WERI-Rb-1 (cell line): ENCODE measurements at regions not wholly inside any gene's neighbourhood (a gene's known extent, or its start where the extent isn't known, plus 50 kb on each side); places are given as distances from the start of the nearest gene placed in this dataset.
"Not testable (repeated sequence)": the region's sequence is repeated elsewhere in the genome, so short reads cannot be mapped to it uniquely, and the experiment has no call there.

Experiments used
- DNase-seq: peaks from one replicate; pipeline ENCODE4 v3.0.0-alpha.2; 2020
- H3K27ac ChIP-seq: fragments of 250-450 bp; sonication (Bioruptor Pico); 2 replicates; pipeline ENCODE4 v1.5.1; 2020; ENCODE audit warnings: mild to moderate bottlenecking, moderate library complexity
- H3K27me3 ChIP-seq: fragments of 250-450 bp; sonication (Bioruptor Pico); 2 replicates; pipeline ENCODE4 v1.5.1; 2021; ENCODE audit warnings: mild to moderate bottlenecking, low read depth, moderate library complexity; ENCODE audit not compliant: insufficient read depth, severe bottlenecking
- H3K36me3 ChIP-seq: fragments of 250-450 bp; sonication (Bioruptor Pico); 2 replicates; pipeline ENCODE4 v1.5.1; 2020; ENCODE audit warnings: mild to moderate bottlenecking, moderate library complexity
- H3K4me3 ChIP-seq: 2 replicates; pipeline ENCODE4 v1.5.1; 2011; ENCODE audit warnings: low read depth, mild to moderate bottlenecking, control low read depth, low read length
- H3K9me3 ChIP-seq: fragments of 250-450 bp; sonication (Bioruptor Pico); 2 replicates; pipeline ENCODE4 v1.5.1; 2021; ENCODE audit warnings: mild to moderate bottlenecking, moderate library complexity; ENCODE audit not compliant: severe bottlenecking
- CTCF ChIP-seq: IDR thresholded peaks from 2 replicates; pipeline ENCODE4 v1.5.1; 2011; ENCODE audit warnings: low read depth, mild to moderate bottlenecking, control low read depth, inconsistent platforms, low read length

DNA sequence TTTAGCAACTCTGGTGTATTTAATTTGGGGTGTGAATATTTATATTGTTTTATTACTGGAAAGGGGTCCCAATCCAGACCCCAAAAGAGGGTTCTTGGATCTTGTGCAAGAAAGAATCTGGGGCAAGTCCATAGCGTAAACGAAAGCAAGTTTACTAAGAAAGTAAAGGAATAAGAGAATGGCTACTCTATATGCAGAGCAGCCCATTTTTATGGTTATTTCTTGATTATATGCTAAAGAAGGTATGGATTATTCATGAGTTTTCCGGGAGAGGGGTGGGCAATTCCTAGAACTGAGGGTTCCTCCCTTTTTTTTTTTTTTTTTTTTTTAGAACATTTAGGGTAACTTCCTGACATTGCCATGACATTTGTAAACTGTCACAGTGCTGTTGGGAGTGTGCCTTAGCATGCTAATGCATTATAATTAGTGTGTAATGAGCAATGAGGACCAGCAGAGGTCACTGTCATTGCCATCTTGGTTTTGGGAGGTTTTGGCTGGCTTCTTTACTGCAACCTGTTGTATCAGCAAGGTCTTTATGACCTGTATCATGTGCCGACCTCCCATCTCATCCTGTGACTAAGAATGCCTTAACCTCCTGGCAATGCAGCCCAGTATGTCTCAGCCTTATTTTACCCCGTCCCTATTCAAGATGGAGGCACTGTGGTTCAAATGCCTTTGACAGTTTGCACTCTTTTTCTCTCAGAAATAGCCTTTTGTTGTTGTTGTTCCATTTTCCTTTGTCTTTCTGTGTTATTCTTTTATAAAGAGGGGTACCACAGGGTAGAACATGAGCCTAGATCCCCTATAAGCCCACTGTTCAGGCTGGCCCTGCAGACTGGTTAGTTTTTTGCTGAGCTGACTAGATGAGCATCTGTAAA lies 75.5 kb upstream of the DCD start:
- no peak for DNase-seq
- H3K9me3 ChIP-seq, result peaks cover 5% of the 10 kb centered on the region
- no peaks in the 10 kb centered on the region for H3K36me3 ChIP-seq
- TF ChIP-seq CTCF, result peak; percentile 54; the same call in 1 of the 2 replicates
- no peak overlapping the region for H3K27ac ChIP-seq
- peaks cover 33% of the 10 kb centered on the region for H3K27me3 ChIP-seq
- no peak overlapping the region for H3K4me3 ChIP-seq

- Histone ChIP-seq H3K27ac (no peak overlapping the region), H3K9me3 (no peaks in the 10 kb centered on the region), H3K4me3 (no peak overlapping the region), H3K27me3 (peaks cover 37% of the 10 kb centered on the region), H3K36me3 (no peaks in the 10 kb centered on the region)
- no peak for TF ChIP-seq CTCF
- DNase-seq, result no peak
Measured at GRCh38 chr12:54721312-54721711, 73.1 kb upstream of the DCD start.

DNA sequence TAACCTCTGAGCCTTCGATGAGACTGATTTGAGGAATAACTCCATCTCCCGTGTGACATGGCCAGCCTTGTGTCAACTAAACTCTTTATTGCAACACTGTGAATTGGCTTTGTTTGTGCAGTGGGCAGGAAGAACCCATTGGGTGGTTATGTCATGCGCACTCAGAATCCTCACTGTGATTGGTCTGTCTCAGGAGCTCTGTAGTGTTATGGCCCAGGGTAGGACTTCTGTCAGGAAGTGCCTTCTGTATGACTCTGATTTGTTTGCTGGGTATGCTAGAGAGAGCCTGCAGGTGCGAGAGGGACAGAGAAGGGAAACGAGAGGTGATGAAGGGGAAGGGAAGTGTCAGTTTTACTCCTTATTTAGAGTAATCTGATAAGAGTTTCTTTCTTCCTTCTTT lies 71.5 kb upstream of the DCD start:
- DNase-seq, result no peak
- TF ChIP-seq CTCF, result no peak
- Histone ChIP-seq H3K27me3 (peaks cover 48% of the 10 kb centered on the region), H3K27ac (no peak overlapping the region), H3K36me3 (no peaks in the 10 kb centered on the region), H3K9me3 (no peaks in the 10 kb centered on the region), H3K4me3 (no peak overlapping the region)

DNA sequence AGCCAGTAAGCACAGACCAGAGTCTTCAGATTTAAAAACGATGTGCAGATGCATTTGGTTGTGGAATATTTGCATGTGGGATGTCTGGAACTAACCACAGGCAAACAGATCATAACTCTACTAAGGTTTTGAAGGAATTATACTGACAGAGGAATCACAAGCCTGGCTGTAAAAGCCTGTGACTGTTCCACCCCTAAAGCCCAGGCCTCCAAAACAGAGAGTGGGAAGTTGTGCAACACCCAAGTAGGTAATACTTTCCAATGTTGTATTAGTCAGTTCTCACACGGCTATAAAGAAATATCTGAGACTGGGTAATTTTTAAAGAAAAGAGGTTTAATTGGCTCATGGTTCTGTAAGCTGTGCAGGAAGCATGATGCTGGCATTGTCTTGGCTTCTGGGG lies 68.1 kb upstream of the DCD start:
- H3K27me3 ChIP-seq, result peaks cover 60% of the 10 kb centered on the region
- DNase-seq, result no peak
- H3K27ac ChIP-seq, result no peak overlapping the region
- no peak overlapping the region for H3K4me3 ChIP-seq
- H3K9me3 ChIP-seq, result no peaks in the 10 kb centered on the region
- H3K36me3 ChIP-seq, result no peaks in the 10 kb centered on the region
- no peak for TF ChIP-seq CTCF

DNA sequence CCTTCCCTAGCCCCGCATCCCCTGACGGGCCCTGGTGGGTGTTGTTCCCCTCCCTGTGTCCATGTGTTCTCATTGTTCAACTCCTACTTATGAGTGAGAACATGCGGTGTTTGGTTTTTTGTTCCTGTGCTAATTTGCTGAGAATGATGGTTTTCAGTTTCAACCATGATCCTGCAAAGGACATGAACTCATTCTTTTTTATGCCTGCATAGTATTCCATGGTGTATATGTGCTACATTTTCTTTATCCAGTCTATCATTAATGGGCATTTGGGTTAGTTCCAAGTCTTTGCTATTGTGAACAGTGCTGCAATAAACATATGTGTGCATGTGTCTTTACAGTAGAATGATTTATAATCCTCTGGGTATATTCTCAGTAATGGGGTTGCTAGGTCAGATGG lies 65.7 kb upstream of the DCD start:
- not testable (repeated sequence) for H3K27ac ChIP-seq, H3K4me3 ChIP-seq, H3K36me3 ChIP-seq, H3K9me3 ChIP-seq, DNase-seq
- H3K27me3 ChIP-seq, result peaks cover 53% of the 10 kb centered on the region

GRCh38 chr12:54711669-54712068 lies 63.5 kb upstream of the DCD start:
- Histone ChIP-seq H3K9me3 (no peaks in the 10 kb centered on the region), H3K27ac (no peak overlapping the region), H3K36me3 (no peaks in the 10 kb centered on the region), H3K27me3 (peaks cover 52% of the 10 kb centered on the region), H3K4me3 (no peak overlapping the region)
- DNase-seq, result no peak
- no peak for TF ChIP-seq CTCF
